ENCODE measurements at regions not wholly inside any gene's neighbourhood (a gene's known extent, or its start where the extent isn't known, plus 50 kb on each side); places are given as distances from the start of the nearest gene placed in this dataset.

- Histone ChIP-seq H3K4me2 (replicated peaks; ENCODE audit: low read depth, low read length, poor library complexity, severe bottlenecking) (no peak overlapping the region), H3K79me2 (ENCODE audit: control insufficient read depth, insufficient read depth, low read length) (no peaks in the 10 kb centered on the region), H4K20me1 (ENCODE audit: control insufficient read depth, insufficient read depth, low read length, poor library complexity, severe bottlenecking) (no peaks in the 10 kb centered on the region), H3K9me3 (ENCODE audit: control extremely low read depth in 1 of 3, control insufficient read depth in 2 of 3, insufficient read depth in 1 of 3, low read length in 2 of 3) (peaks cover 0 to 5% (median 0%) of the 10 kb centered on the region in 3 donors), H3K27me3 (replicated peaks in 1 of 4; ENCODE audit: control extremely low read depth in 1 of 4, control insufficient read depth in 3 of 4, insufficient read depth in 4 of 4, low read length in 3 of 4) (peaks cover 0 to 11% (median 5%) of the 10 kb centered on the region in 4 experiments), H3K27ac (ENCODE audit: low read length in 2 of 2) (no peak overlapping the region), H3K4me3 (ENCODE audit: control extremely low read depth in 1 of 5, extremely low read depth in 1 of 5, insufficient read depth in 1 of 5, low read depth in 2 of 5, low read length in 4 of 5) (no peak overlapping the region), H2AFZ (ENCODE audit: insufficient read depth, low read depth, low read length, poor library complexity, severe bottlenecking) (no peak overlapping the region), H3K36me3 (replicated peaks in 1 of 2; ENCODE audit: control extremely low read depth in 1 of 2, control insufficient read depth in 1 of 2, extremely low read depth in 1 of 2, insufficient read depth in 2 of 2, low read length in 1 of 2) (no peaks in the 10 kb centered on the region), H3K4me1 (ENCODE audit: control insufficient read depth in 2 of 2, insufficient read depth in 2 of 2, low read length in 2 of 2) (no peaks in the 10 kb centered on the region), H3K9ac (ENCODE audit: low read length) (no peak overlapping the region)
- Mint-ChIP-seq H3K4me3 (no peak overlapping the region), H3K4me1 (no peaks in the 10 kb centered on the region), H3K9me3 (ENCODE audit: insufficient read depth) (no peaks in the 10 kb centered on the region), H3K27me3 (peaks cover 33% of the 10 kb centered on the region), H3K27ac (no peak overlapping the region)
- ATAC-seq (ENCODE audit: low read depth) (no peak), DNase-seq (no peak)
- TF ChIP-seq, protein P1, sequence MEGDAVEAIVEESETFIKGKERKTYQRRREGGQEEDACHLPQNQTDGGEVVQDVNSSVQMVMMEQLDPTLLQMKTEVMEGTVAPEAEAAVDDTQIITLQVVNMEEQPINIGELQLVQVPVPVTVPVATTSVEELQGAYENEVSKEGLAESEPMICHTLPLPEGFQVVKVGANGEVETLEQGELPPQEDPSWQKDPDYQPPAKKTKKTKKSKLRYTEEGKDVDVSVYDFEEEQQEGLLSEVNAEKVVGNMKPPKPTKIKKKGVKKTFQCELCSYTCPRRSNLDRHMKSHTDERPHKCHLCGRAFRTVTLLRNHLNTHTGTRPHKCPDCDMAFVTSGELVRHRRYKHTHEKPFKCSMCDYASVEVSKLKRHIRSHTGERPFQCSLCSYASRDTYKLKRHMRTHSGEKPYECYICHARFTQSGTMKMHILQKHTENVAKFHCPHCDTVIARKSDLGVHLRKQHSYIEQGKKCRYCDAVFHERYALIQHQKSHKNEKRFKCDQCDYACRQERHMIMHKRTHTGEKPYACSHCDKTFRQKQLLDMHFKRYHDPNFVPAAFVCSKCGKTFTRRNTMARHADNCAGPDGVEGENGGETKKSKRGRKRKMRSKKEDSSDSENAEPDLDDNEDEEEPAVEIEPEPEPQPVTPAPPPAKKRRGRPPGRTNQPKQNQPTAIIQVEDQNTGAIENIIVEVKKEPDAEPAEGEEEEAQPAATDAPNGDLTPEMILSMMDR (IDR thresholded peaks at IDR 0.05), result no peak
- no peak for TF ChIP-seq EZH2 (IDR thresholded peaks at IDR 0.05; ENCODE audit: borderline replicate concordance, insufficient read depth, low read depth, low read length, poor library complexity, severe bottlenecking)
- WGBS (ENCODE audit: insufficient coverage), result 86% methylated on average over 7 of the region's 12 CpGs
- ChIA-PET POLR2A (no interaction called here), CTCF (no interaction called here)
- intact Hi-C loops (cut with micrococcal nuclease), result no loop called here
Measured at GRCh38 chr7:25732766-25733217, 419.2 kb upstream of the NFE2L3 start.

- H3K9ac ChIP-seq (ENCODE audit: low read length), result no peak overlapping the region
- H3K9me3 ChIP-seq (ENCODE audit: control extremely low read depth in 1 of 3, control insufficient read depth in 2 of 3, insufficient read depth in 1 of 3, low read length in 2 of 3), result peaks cover 0 to 5% (median 0%) of the 10 kb centered on the region in 3 donors
- no peak overlapping the region for H3K27ac ChIP-seq (ENCODE audit: low read length in 2 of 2)
- H3K4me1 ChIP-seq (ENCODE audit: control insufficient read depth in 2 of 2, insufficient read depth in 2 of 2, low read length in 2 of 2), result no peaks in the 10 kb centered on the region
- POLR2A ChIA-PET, result no interaction called here
- Mint-ChIP-seq H3K27me3 (peaks cover 38% of the 10 kb centered on the region), H3K27ac (no peak overlapping the region), H3K9me3 (ENCODE audit: insufficient read depth) (no peaks in the 10 kb centered on the region), H3K4me1 (no peaks in the 10 kb centered on the region), H3K4me3 (no peak overlapping the region)
- DNase-seq (no peak), ATAC-seq (ENCODE audit: low read depth) (no peak)
- H3K79me2 ChIP-seq (ENCODE audit: control insufficient read depth, insufficient read depth, low read length), result no peaks in the 10 kb centered on the region
- H3K4me2 ChIP-seq (replicated peaks; ENCODE audit: low read depth, low read length, poor library complexity, severe bottlenecking), result no peak overlapping the region
- H4K20me1 ChIP-seq (ENCODE audit: control insufficient read depth, insufficient read depth, low read length, poor library complexity, severe bottlenecking), result no peaks in the 10 kb centered on the region
- CTCF ChIA-PET, result no interaction called here
- H2AFZ ChIP-seq (ENCODE audit: insufficient read depth, low read depth, low read length, poor library complexity, severe bottlenecking), result no peak overlapping the region
- WGBS (ENCODE audit: insufficient coverage), result 10% methylated on average over 2 of the region's 8 CpGs
- TF ChIP-seq, protein P1 (IDR thresholded peaks at IDR 0.05), result no peak
- no peak for TF ChIP-seq EZH2 (IDR thresholded peaks at IDR 0.05; ENCODE audit: borderline replicate concordance, insufficient read depth, low read depth, low read length, poor library complexity, severe bottlenecking)
- H3K4me3 ChIP-seq (ENCODE audit: control extremely low read depth in 1 of 5, extremely low read depth in 1 of 5, insufficient read depth in 1 of 5, low read depth in 2 of 5, low read length in 4 of 5), result no peak overlapping the region
- intact Hi-C loops (cut with micrococcal nuclease), result no loop called here
- no peaks in the 10 kb centered on the region for H3K36me3 ChIP-seq (replicated peaks in 1 of 2; ENCODE audit: control extremely low read depth in 1 of 2, control insufficient read depth in 1 of 2, extremely low read depth in 1 of 2, insufficient read depth in 2 of 2, low read length in 1 of 2)
- H3K27me3 ChIP-seq (replicated peaks in 1 of 4; ENCODE audit: control extremely low read depth in 1 of 4, control insufficient read depth in 3 of 4, insufficient read depth in 4 of 4, low read length in 3 of 4), result peaks cover 0 to 11% (median 2%) of the 10 kb centered on the region in 4 experiments
Measured at GRCh38 chr7:25735674-25736242, 416.2 kb upstream of the NFE2L3 start.
